ENCODE measurements at regions not wholly inside any gene's neighbourhood (a gene's known extent, or its start where the extent isn't known, plus 50 kb on each side); places are given as distances from the start of the nearest gene placed in this dataset.

DNA sequence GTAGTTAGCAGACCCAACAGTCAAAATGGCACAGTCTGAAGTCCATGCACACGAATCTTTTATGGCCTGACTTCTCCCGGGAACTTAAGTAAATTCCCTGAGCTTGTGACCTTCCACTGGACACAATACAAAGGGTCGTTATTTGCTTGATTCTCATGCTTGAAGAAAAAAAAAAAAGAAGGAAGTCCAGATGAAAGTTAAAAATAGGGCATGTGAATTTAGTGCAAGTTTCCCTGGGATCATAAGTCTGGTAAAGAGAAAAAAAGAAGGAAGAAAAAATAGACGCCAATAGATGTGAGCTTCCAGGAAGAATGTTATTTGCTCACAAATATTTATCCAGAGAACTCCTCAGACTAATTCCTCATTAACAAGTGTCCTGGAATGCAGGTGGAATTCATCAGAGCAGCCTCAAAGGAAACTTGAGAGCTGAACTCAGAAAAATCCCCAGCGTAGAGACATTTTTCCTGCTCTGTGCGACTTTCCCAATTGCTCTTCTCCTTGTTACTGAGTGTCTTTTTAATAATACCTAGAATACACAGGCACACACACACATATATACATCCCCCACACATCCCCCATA, 616.3 kb downstream of the EBF1 start:
- no peaks in the 10 kb centered on the region for H3K9me3 ChIP-seq (replicated peaks in 1 of 3)
- no peak overlapping the region for H3K27ac ChIP-seq
- intact Hi-C loops (cut with DNase I): no loop called here
- WGBS, 4 donors: 54 to 61% (median 58%) methylated on average over 6 of the region's 6 CpGs
- DNase-seq: no peak
- no peaks in the 10 kb centered on the region for H3K36me3 ChIP-seq (replicated peaks in 1 of 2)
- TF ChIP-seq, protein P1, sequence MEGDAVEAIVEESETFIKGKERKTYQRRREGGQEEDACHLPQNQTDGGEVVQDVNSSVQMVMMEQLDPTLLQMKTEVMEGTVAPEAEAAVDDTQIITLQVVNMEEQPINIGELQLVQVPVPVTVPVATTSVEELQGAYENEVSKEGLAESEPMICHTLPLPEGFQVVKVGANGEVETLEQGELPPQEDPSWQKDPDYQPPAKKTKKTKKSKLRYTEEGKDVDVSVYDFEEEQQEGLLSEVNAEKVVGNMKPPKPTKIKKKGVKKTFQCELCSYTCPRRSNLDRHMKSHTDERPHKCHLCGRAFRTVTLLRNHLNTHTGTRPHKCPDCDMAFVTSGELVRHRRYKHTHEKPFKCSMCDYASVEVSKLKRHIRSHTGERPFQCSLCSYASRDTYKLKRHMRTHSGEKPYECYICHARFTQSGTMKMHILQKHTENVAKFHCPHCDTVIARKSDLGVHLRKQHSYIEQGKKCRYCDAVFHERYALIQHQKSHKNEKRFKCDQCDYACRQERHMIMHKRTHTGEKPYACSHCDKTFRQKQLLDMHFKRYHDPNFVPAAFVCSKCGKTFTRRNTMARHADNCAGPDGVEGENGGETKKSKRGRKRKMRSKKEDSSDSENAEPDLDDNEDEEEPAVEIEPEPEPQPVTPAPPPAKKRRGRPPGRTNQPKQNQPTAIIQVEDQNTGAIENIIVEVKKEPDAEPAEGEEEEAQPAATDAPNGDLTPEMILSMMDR (IDR thresholded peaks at IDR 0.05): no peak
- TF ChIP-seq POLR2A (IDR thresholded peaks at IDR 0.05): no peak
- peaks cover 0 to 13% of the 10 kb centered on the region in 2 donors for H3K4me1 ChIP-seq (replicated peaks in 1 of 2)
- no peak overlapping the region for H3K4me3 ChIP-seq
- no peaks in the 10 kb centered on the region for H3K27me3 ChIP-seq

DNA sequence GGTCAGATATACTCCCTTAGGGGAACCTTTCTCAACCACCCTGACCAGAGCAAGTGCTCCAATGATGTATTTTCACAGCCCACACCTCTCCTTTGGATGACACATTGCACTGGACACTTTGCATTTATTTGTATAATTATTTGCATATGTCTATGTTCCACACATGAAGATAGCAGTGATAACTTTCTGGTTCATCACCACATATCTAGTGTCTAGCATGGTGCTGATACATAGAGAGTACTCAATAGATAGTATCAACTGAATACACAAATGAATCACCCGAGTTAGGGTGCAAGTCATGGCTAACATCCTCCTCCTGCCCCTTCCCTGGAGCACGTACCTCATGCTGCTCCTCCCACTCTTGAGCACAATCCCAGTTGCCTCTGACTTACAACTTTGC, 617.6 kb downstream of the EBF1 start:
- peaks cover 0 to 13% of the 10 kb centered on the region in 2 donors for H3K4me1 ChIP-seq (replicated peaks in 1 of 2)
- 69 to 77% (median 74%) methylated on average over 1 to 2 of the region's 2 CpGs for WGBS, 4 donors
- H3K27me3 ChIP-seq: no peaks in the 10 kb centered on the region
- no peaks in the 10 kb centered on the region for H3K36me3 ChIP-seq (replicated peaks in 1 of 2)
- no peaks in the 10 kb centered on the region for H3K9me3 ChIP-seq (replicated peaks in 1 of 3)
- no peak for DNase-seq
- no peak overlapping the region for H3K4me3 ChIP-seq
- H3K27ac ChIP-seq: no peak overlapping the region
- intact Hi-C loops (cut with DNase I): no loop called here
- TF ChIP-seq POLR2A (IDR thresholded peaks at IDR 0.05): no peak
- TF ChIP-seq, protein P1 (IDR thresholded peaks at IDR 0.05): no peak

DNA sequence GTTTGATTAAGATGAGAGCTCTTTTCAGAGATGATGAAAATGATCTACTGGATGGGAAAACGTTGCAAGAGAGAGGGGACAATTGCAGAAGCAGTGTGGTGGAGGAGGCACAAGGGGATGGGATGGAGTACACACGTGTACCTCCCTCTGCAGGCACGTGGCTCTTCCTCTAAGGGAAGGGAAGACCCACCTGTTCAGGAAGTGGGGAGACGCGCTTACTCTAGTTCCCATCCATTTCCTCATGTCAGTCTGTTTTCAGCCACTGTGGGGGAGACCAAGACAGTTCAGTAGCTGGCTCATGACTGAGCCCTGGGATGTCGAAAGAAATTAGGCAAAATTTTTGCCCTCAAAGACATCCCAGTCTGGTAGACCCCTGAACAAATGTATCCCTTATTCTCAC, 619.2 kb upstream of the CLINT1 start:
- Histone ChIP-seq H3K9me3 (replicated peaks in 1 of 3) (no peaks in the 10 kb centered on the region), H3K36me3 (replicated peaks in 1 of 2) (no peaks in the 10 kb centered on the region), H3K4me1 (replicated peaks in 1 of 2) (no peaks in the 10 kb centered on the region), H3K4me3 (no peak overlapping the region), H3K27ac (no peak overlapping the region), H3K27me3 (no peaks in the 10 kb centered on the region)
- DNase-seq: no peak
- intact Hi-C loops (cut with DNase I): no loop called here
- 66 to 76% (median 73%) methylated on average over 6 of the region's 6 CpGs for WGBS, 4 donors
- no peak for TF ChIP-seq POLR2A (IDR thresholded peaks at IDR 0.05)
- TF ChIP-seq, protein P1 (IDR thresholded peaks at IDR 0.05): no peak

DNA sequence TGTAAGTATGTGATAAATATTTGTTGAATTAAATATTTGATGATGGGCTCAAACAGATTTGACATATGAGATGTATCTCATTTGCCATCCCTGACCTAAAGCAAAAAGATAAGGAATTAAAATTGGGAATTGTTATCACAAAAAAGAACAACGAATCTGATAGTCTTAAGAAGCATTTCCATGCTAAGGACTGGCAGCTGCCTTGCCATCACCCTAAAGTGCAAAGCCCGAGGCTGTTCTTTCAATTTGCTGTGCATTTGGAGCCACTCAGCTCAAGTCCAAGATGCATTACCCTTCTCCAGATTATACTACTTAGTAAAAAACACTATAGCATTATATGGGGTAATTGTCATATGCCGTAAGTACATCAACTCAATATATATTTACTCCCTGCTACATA, 618.3 kb upstream of the CLINT1 start:
- 67 to 85% (median 79%) methylated on average over 3 of the region's 3 CpGs for whole genome bisulfite sequencing, 4 donors
- Histone ChIP-seq H3K4me1 (replicated peaks in 1 of 2) (no peaks in the 10 kb centered on the region), H3K4me3 (no peak overlapping the region), H3K36me3 (replicated peaks in 1 of 2) (no peaks in the 10 kb centered on the region), H3K9me3 (replicated peaks in 1 of 3) (no peaks in the 10 kb centered on the region), H3K27me3 (no peaks in the 10 kb centered on the region), H3K27ac (no peak overlapping the region)
- no peak for DNase-seq
- intact Hi-C loops (cut with DNase I): no loop called here
- TF ChIP-seq, protein P1 (IDR thresholded peaks at IDR 0.05): no peak
- TF ChIP-seq POLR2A (IDR thresholded peaks at IDR 0.05): no peak

Measured in adrenal gland (tissue), 9 donors.